ENCODE measurements at regions not wholly inside any gene's neighbourhood (a gene's known extent, or its start where the extent isn't known, plus 50 kb on each side); places are given as distances from the start of the nearest gene placed in this dataset.
A peak's percentile ranks its signal among the peaks of the same experiment; 100 is the strongest.

GRCh38 chr5:50562694-50563093 is 103.7 kb upstream of the PARP8 start:
- Histone ChIP-seq H3K27me3 (ENCODE audit: control insufficient read depth, insufficient read depth, low read length) (no peaks in the 10 kb centered on the region), H3K27ac (ENCODE audit: low read length) (no peak overlapping the region), H3K36me3 (ENCODE audit: control insufficient read depth, insufficient read depth, low read length) (no peaks in the 10 kb centered on the region), H3K9me3 (ENCODE audit: control insufficient read depth, insufficient read depth, low read length) (no peaks in the 10 kb centered on the region), H3K4me1 (ENCODE audit: control insufficient read depth, insufficient read depth, low read length) (peaks cover 4% of the 10 kb centered on the region), H3K4me3 (ENCODE audit: low read length) (no peak overlapping the region)
- WGBS (ENCODE audit: insufficient coverage): 93% methylated on average over 2 of the region's 2 CpGs
- peaks cover 31 to 46% of the 10 kb centered on the region in 2 donors for H3K4me1 Mint-ChIP-seq
- no peaks in the 10 kb centered on the region for H3K27me3 Mint-ChIP-seq (ENCODE audit: low read depth in 2 of 2)
- ATAC-seq (no peak), DNase-seq (no peak)
- intact Hi-C loops (cut with micrococcal nuclease): loop anchor here (10.0 kb wide), 2 partner anchors 102 to 182 kb away; partner anchors contain the start of gene PARP8
- H3K4me3 Mint-ChIP-seq: no peak overlapping the region
- TF ChIP-seq CTCF (IDR thresholded peaks at IDR 0.05): no peak
- H3K36me3 Mint-ChIP-seq: peaks cover 9% of the 10 kb centered on the region
- H3K9me3 Mint-ChIP-seq: no peaks in the 10 kb centered on the region
- H3K27ac Mint-ChIP-seq: no peak overlapping the region

- Mint-ChIP-seq H3K4me1 (peaks cover 31 to 50% of the 10 kb centered on the region in 2 donors), H3K27me3 (ENCODE audit: low read depth in 2 of 2) (no peaks in the 10 kb centered on the region), H3K36me3 (peaks cover 22% of the 10 kb centered on the region), H3K9me3 (no peaks in the 10 kb centered on the region), H3K4me3 (peak overlapping the region; percentile 64), H3K27ac (peak overlapping the region; percentile 84 to 86)
- no peaks in the 10 kb centered on the region for H3K27me3 ChIP-seq (ENCODE audit: control insufficient read depth, insufficient read depth, low read length)
- TF ChIP-seq CTCF (IDR thresholded peaks at IDR 0.05): no peak
- DNase-seq (peak in 1 of 2 donors; percentile 71), ATAC-seq (peak; percentile 94 to 98 (median 94))
- peaks cover 4% of the 10 kb centered on the region for H3K4me1 ChIP-seq (ENCODE audit: control insufficient read depth, insufficient read depth, low read length)
- H3K36me3 ChIP-seq (ENCODE audit: control insufficient read depth, insufficient read depth, low read length): no peaks in the 10 kb centered on the region
- intact Hi-C loops (cut with micrococcal nuclease): loop anchor here (2.0 to 10.0 kb wide), 3 partner anchors 29 to 181 kb away; partner anchors contain the start of gene PARP8
- peak overlapping the region; percentile 85 for H3K27ac ChIP-seq (ENCODE audit: low read length)
- 17% methylated on average over 2 of the region's 2 CpGs for WGBS (ENCODE audit: insufficient coverage)
- no peak overlapping the region for H3K4me3 ChIP-seq (ENCODE audit: low read length)
- no peaks in the 10 kb centered on the region for H3K9me3 ChIP-seq (ENCODE audit: control insufficient read depth, insufficient read depth, low read length)
Observed at GRCh38 chr5:50564079-50564478, 102.4 kb upstream of the PARP8 start.

- intact Hi-C loops (cut with micrococcal nuclease): loop anchor here (2.0 to 10.0 kb wide), 3 partner anchors 28 to 180 kb away; partner anchors contain the start of gene PARP8
Observed at GRCh38 chr5:50564558-50564957, 101.9 kb upstream of the PARP8 start.

More at GRCh38 chr5:50564558-50564957, 101.9 kb upstream of the PARP8 start:
- DNase-seq (no peak), ATAC-seq (peak; percentile 50 to 62 (median 56))
- no peaks in the 10 kb centered on the region for H3K27me3 ChIP-seq (ENCODE audit: control insufficient read depth, insufficient read depth, low read length)
- no peak overlapping the region for H3K4me3 ChIP-seq (ENCODE audit: low read length)
- H3K4me1 ChIP-seq (ENCODE audit: control insufficient read depth, insufficient read depth, low read length): peaks cover 4% of the 10 kb centered on the region
- peaks cover 27% of the 10 kb centered on the region for H3K36me3 Mint-ChIP-seq
- H3K4me1 Mint-ChIP-seq: peaks cover 26 to 50% of the 10 kb centered on the region in 2 donors
- no peaks in the 10 kb centered on the region for H3K9me3 ChIP-seq (ENCODE audit: control insufficient read depth, insufficient read depth, low read length)
- WGBS (ENCODE audit: insufficient coverage): no CpG with 5 or more reads among the region's 1 CpG
- no peaks in the 10 kb centered on the region for H3K36me3 ChIP-seq (ENCODE audit: control insufficient read depth, insufficient read depth, low read length)
- no peaks in the 10 kb centered on the region for H3K27me3 Mint-ChIP-seq (ENCODE audit: low read depth in 2 of 2)
- TF ChIP-seq CTCF (IDR thresholded peaks at IDR 0.05): no peak
- H3K4me3 Mint-ChIP-seq: peak overlapping the region; percentile 64
- no peaks in the 10 kb centered on the region for H3K9me3 Mint-ChIP-seq
- H3K27ac ChIP-seq (ENCODE audit: low read length): peak overlapping the region; percentile 85
- H3K27ac Mint-ChIP-seq: peak overlapping the region; percentile 84 to 86

All from natural killer cell (primary cell).